Neural progenitor cell (in vitro differentiated cells): ENCODE measurements at regions not wholly inside any gene's neighbourhood (a gene's known extent, or its start where the extent isn't known, plus 50 kb on each side); places are given as distances from the start of the nearest gene placed in this dataset.

Experiments used
- CTCF ChIP-seq: fragments of 200-600 bp; sonication (generic); IDR thresholded peaks from 2 replicates; pipeline ENCODE4 v1.5.1; 2017; ENCODE audit warnings: antibody characterized with exemption, mild to moderate bottlenecking
- EZH2 ChIP-seq: fragments of 200-600 bp; sonication (generic); IDR thresholded peaks from 2 replicates; pipeline ENCODE4 v1.6.1; 2017; ENCODE audit warnings: antibody characterized with exemption, mild to moderate bottlenecking, moderate library complexity

GRCh38 chr11:91527380-91528030 lies 697.1 kb upstream of the FAT3 start:
- TF ChIP-seq CTCF (no peak), EZH2 (no peak)
